GM21717 (cell line): ENCODE measurements at regions not wholly inside any gene's neighbourhood (a gene's known extent, or its start where the extent isn't known, plus 50 kb on each side); places are given as distances from the start of the nearest gene placed in this dataset.
"Not testable (repeated sequence)": the region's sequence is repeated elsewhere in the genome, so short reads cannot be mapped to it uniquely, and the experiment has no call there.

Source experiments
- ATAC-seq: cut with Tn5 transposase; IDR thresholded peaks from one replicate; pipeline ENCODE4 v1.9.1; 2021; ENCODE audit warnings: mild to moderate bottlenecking, moderate library complexity; ENCODE audit not compliant: unreplicated experiment

- ATAC-seq: no peak
These were observed 290.8 kb upstream of the MDGA2 start for GRCh38 chr14:47966076-47966810.

- no peak for ATAC-seq
These were observed 286.2 kb upstream of the MDGA2 start for GRCh38 chr14:47961634-47962033.

GRCh38 chr14:47959740-47960139, 284.3 kb upstream of the MDGA2 start:
- no peak for ATAC-seq

- ATAC-seq: no peak
These were observed 273.6 kb upstream of the MDGA2 start for GRCh38 chr14:47949006-47949405.

- no peak for ATAC-seq
These were observed 259.9 kb upstream of the MDGA2 start for GRCh38 chr14:47935332-47935731.

- peak; percentile 86 for ATAC-seq
These were observed 253.9 kb upstream of the MDGA2 start for GRCh38 chr14:47929334-47929733.

GRCh38 chr14:47921133-47921532, 245.7 kb upstream of the MDGA2 start:
- ATAC-seq: no peak

GRCh38 chr14:47919997-47920396, 244.6 kb upstream of the MDGA2 start:
- ATAC-seq: no peak

GRCh38 chr14:47919334-47919846, 244.0 kb upstream of the MDGA2 start:
- no peak for ATAC-seq

- ATAC-seq: no peak
These were observed 242.0 kb upstream of the MDGA2 start for GRCh38 chr14:47917344-47917954.

GRCh38 chr14:47901141-47901540, 225.7 kb upstream of the MDGA2 start:
- ATAC-seq: not testable (repeated sequence)

GRCh38 chr14:47899685-47900084, 224.3 kb upstream of the MDGA2 start:
- ATAC-seq: no peak

- no peak for ATAC-seq
These were observed 198.9 kb upstream of the MDGA2 start for GRCh38 chr14:47874350-47874749.

- no peak for ATAC-seq
These were observed 197.2 kb upstream of the MDGA2 start for GRCh38 chr14:47872588-47872987.

- no peak for ATAC-seq
These were observed 188.0 kb upstream of the MDGA2 start for GRCh38 chr14:47863441-47863840.

GRCh38 chr14:47857646-47858045, 182.2 kb upstream of the MDGA2 start:
- ATAC-seq: peak; percentile 92

GRCh38 chr14:47852278-47852677, 176.9 kb upstream of the MDGA2 start:
- peak; percentile 50 for ATAC-seq

- ATAC-seq: no peak
These were observed 170.6 kb upstream of the MDGA2 start for GRCh38 chr14:47846008-47846407.

- peak; percentile 50 for ATAC-seq
These were observed 167.8 kb upstream of the MDGA2 start for GRCh38 chr14:47843236-47843635.

- no peak for ATAC-seq
These were observed 157.6 kb upstream of the MDGA2 start for GRCh38 chr14:47833011-47833410.

GRCh38 chr14:47826809-47827208, 151.4 kb upstream of the MDGA2 start:
- no peak for ATAC-seq

- ATAC-seq: no peak
These were observed 146.9 kb upstream of the MDGA2 start for GRCh38 chr14:47822326-47822725.
